K562 (cell line): ENCODE measurements at regions not wholly inside any gene's neighbourhood (a gene's known extent, or its start where the extent isn't known, plus 50 kb on each side); places are given as distances from the start of the nearest gene placed in this dataset.

Experiments
- ATAC-seq: fragments of 200-7000 bp; cut with Tn5 transposase; 3 replicates; pipeline ENCODE4 v1.9.1; 2020; ENCODE audit warnings: moderate library complexity
- BruUV-seq: library from RNA; stranded (reverse); fragments of 400-500 nt; replicated peaks from 2 replicates; lab custom pipeline; 2021; lab: Mats Ljungman, UMichigan
- CTCF ChIA-PET: fragments of 300-600 bp; formaldehyde crosslinking; extraction: SDS; loops from one replicate; lab custom pipeline; 2021; ENCODE audit warnings: low intra/inter-chr PET ratio; lab: Yijun Ruan, JAX
- POLR2A ChIA-PET: fragments of 300-600, 350-650 bp; sonication (Branson Sonifier 250); formaldehyde crosslinking; extraction: SDS; loops from one replicate; lab custom pipeline; 2021; ENCODE audit warnings: antibody characterized with exemption, inconsistent platforms; lab: Yijun Ruan, JAX
- DNase-seq, 4 experiments: peaks; one replicate each; pipeline versions ENCODE4 v3.0.0 to v3.0.0-alpha.2; 2011 to 2018; ENCODE audit warnings: low spot score in 3 of 4, mixed read lengths in 3 of 4; ENCODE audit errors: extremely low read depth in 1 of 4
- FAIRE-seq: peaks from 2 replicates; lab custom pipeline; 2011; peaks lifted over from hg19 to GRCh38; lab: Jason Lieb, UNC
- H2AFZ ChIP-seq: 2 replicates; pipeline ENCODE4 v1.6.0; 2011; ENCODE audit warnings: low read depth, low read length, control low read depth, inconsistent platforms
- H3K27ac ChIP-seq: fragments of 200-600 bp; 3 replicates; pipeline ENCODE4 v1.8.0; 2011; ENCODE audit warnings: low read depth, mild to moderate bottlenecking, control low read depth, inconsistent platforms, low read length, moderate library complexity, mixed read lengths; ENCODE audit errors: extremely low read depth
- H3K27me3 ChIP-seq, 2 experiments: fragments of 300-600 bp in 1 of 2; 2 replicates in 1 of 2; 3 replicates in 1 of 2; pipeline versions ENCODE4 v1.6.0 to v1.8.0; 2011; ENCODE audit warnings: inconsistent platforms in 2 of 2, low read length in 2 of 2, mild to moderate bottlenecking in 1 of 2, mixed read lengths in 1 of 2, moderate library complexity in 1 of 2; ENCODE audit not compliant: control insufficient read depth in 2 of 2, insufficient read depth in 2 of 2
- H3K36me3 ChIP-seq: fragments of 300-600 bp; 3 replicates; pipeline ENCODE4 v1.8.0; 2011; ENCODE audit warnings: mild to moderate bottlenecking, low read length, inconsistent platforms; ENCODE audit not compliant: control insufficient read depth, insufficient read depth
- H3K4me1 ChIP-seq, 2 experiments: fragments of 200-600 bp in 1 of 2; replicated peaks in 1 of 2; 2 replicates in 1 of 2; 3 replicates in 1 of 2; pipeline versions ENCODE4 v1.5.1 to v1.8.0; 2011; ENCODE audit warnings: inconsistent platforms in 2 of 2, low read length in 2 of 2, mild to moderate bottlenecking in 1 of 2, mixed read lengths in 1 of 2, moderate library complexity in 1 of 2; ENCODE audit not compliant: control insufficient read depth in 2 of 2, insufficient read depth in 2 of 2
- H3K4me2 ChIP-seq: 2 replicates; pipeline ENCODE4 v1.6.1; 2011; ENCODE audit warnings: low read length, control low read depth, inconsistent platforms, mixed read lengths; ENCODE audit not compliant: insufficient read depth
- H3K4me3 ChIP-seq: fragments of 200-600 bp; sonication (generic), shearing (Covaris generic); 2 replicates; pipeline ENCODE4 v1.5.1; 2016; ENCODE audit warnings: control low read depth, inconsistent platforms
- H3K79me2 ChIP-seq: fragments of 200-600 bp; 3 replicates; pipeline ENCODE4 v1.8.0; 2011; ENCODE audit warnings: low read length, inconsistent platforms; ENCODE audit not compliant: control insufficient read depth, insufficient read depth
- H3K9ac ChIP-seq, 2 experiments: 2 replicates each; pipeline versions ENCODE4 v1.6.0 to v1.6.1; 2011; ENCODE audit warnings: low read depth in 2 of 2, low read length in 2 of 2, control low read depth in 1 of 2, inconsistent platforms in 1 of 2, mild to moderate bottlenecking in 1 of 2, mixed read lengths in 1 of 2; ENCODE audit not compliant: insufficient read depth in 1 of 2
- H3K9me1 ChIP-seq: one replicate; pipeline ENCODE4 v1.6.0; 2011; ENCODE audit warnings: inconsistent platforms, mild to moderate bottlenecking, low read length, moderate library complexity; ENCODE audit not compliant: control insufficient read depth, insufficient read depth
- H3K9me3 ChIP-seq: replicated peaks from 2 replicates; pipeline ENCODE4 v1.5.1; 2011; ENCODE audit warnings: low read depth, low read length, inconsistent platforms; ENCODE audit not compliant: control insufficient read depth, insufficient read depth
- H4K20me1 ChIP-seq: replicated peaks from 2 replicates; pipeline ENCODE4 v1.6.1; 2011; ENCODE audit warnings: low read length, inconsistent platforms, mixed read lengths; ENCODE audit not compliant: control insufficient read depth, insufficient read depth
- CHD1 ChIP-seq: fragments of 200-600 bp; sonication (generic); IDR thresholded peaks from one replicate; pipeline ENCODE4 v1.6.1; 2012; ENCODE audit warnings: mild to moderate bottlenecking, moderate library complexity, low read length, inconsistent platforms
- ETV1 ChIP-seq: fragments of 450-650 bp; conservative IDR thresholded peaks from 2 replicates; pipeline ENCODE4 v1.6.1; 2016; ENCODE audit warnings: missing genetic modification characterization, control low read depth, low read depth, missing compliant biosample characterization
- HIVEP1 ChIP-seq: fragments of 250-450 bp; sonication (Bioruptor Pico); IDR thresholded peaks from 2 replicates; pipeline ENCODE4 v1.4.0; 2020; ENCODE audit warnings: mild to moderate bottlenecking
- JUNB ChIP-seq: fragments of 450-650 bp; formaldehyde crosslinking; conservative IDR thresholded peaks from 2 replicates; pipeline ENCODE4 v1.4.0; 2020; ENCODE audit warnings: mild to moderate bottlenecking
- JUND ChIP-seq, 2 experiments: IDR thresholded peaks; 2 replicates in 1 of 2; 3 replicates in 1 of 2; pipeline ENCODE4 v1.6.1; 2011; ENCODE audit warnings: borderline replicate concordance in 2 of 2, low read depth in 2 of 2, low read length in 2 of 2, improper control_type of control experiment in 1 of 2, missing biosample characterization in 1 of 2, missing genetic modification characterization in 1 of 2, missing genetic modification reagents in 1 of 2
- MEF2A ChIP-seq: IDR thresholded peaks from 2 replicates; pipeline ENCODE4 v1.6.1; 2011; ENCODE audit warnings: low read depth, mild to moderate bottlenecking, low read length, moderate library complexity; ENCODE audit not compliant: control insufficient read depth
- PCBP2 ChIP-seq: fragments of 200-400 bp; formaldehyde crosslinking; IDR thresholded peaks from 2 replicates; pipeline ENCODE4 v1.6.1; 2018; ENCODE audit warnings: low read length, low read depth, mild to moderate bottlenecking, moderate library complexity; ENCODE audit not compliant: poor library complexity, severe bottlenecking
- SNRNP70 ChIP-seq: fragments of 200-400 bp; formaldehyde crosslinking; optimal IDR thresholded peaks from 2 replicates; pipeline ENCODE3; 2017; ENCODE audit warnings: low read depth, low read length
- TBP ChIP-seq: optimal IDR thresholded peaks from 2 replicates; pipeline ENCODE3; 2011; ENCODE audit warnings: low read depth, low read length, improper control_type of control experiment
- ZNF197 ChIP-seq: fragments of 200-800 bp; sonication (Bioruptor generic); IDR thresholded peaks from 2 replicates; pipeline ENCODE4 v1.6.1; 2016; ENCODE audit warnings: low read depth, missing genetic modification characterization, missing compliant biosample characterization
- ZNF586 ChIP-seq: fragments of 450-650 bp; formaldehyde crosslinking; conservative IDR thresholded peaks from 2 replicates; pipeline ENCODE4 v1.4.0; 2020; ENCODE audit warnings: mild to moderate bottlenecking, moderate library complexity
- WGBS: fragments of 100-300 bp; shearing (Covaris generic); methylation state at CpG from one replicate; pipeline ENCODE4 v1.1.6; 2016; ENCODE audit warnings: low coverage, mixed read lengths; ENCODE audit not compliant: insufficient coverage; ENCODE audit errors: missing lambda C conversion rate; 5-methylcytosine and 5-hydroxymethylcytosine counted together
- in situ Hi-C: fragments of 300-500 bp; cut with MboI; formaldehyde crosslinking; loops from 4 replicates; pipeline ENCODE4 v1.15.0; 2018; ENCODE audit warnings: inconsistent platforms, mixed read lengths
- intact Hi-C: fragments of 100-400 bp; cut with micrococcal nuclease; formaldehyde crosslinking; loops from 2 replicates; pipeline ENCODE4 v1.14.2; 2022
- TF ChIP-seq, protein P1 (sequence below): sonication (generic); formaldehyde crosslinking; IDR thresholded peaks from 2 replicates; pipeline ENCODE4 v1.8.1; 2022; ENCODE audit warnings: missing genetic modification reagents

DNA sequence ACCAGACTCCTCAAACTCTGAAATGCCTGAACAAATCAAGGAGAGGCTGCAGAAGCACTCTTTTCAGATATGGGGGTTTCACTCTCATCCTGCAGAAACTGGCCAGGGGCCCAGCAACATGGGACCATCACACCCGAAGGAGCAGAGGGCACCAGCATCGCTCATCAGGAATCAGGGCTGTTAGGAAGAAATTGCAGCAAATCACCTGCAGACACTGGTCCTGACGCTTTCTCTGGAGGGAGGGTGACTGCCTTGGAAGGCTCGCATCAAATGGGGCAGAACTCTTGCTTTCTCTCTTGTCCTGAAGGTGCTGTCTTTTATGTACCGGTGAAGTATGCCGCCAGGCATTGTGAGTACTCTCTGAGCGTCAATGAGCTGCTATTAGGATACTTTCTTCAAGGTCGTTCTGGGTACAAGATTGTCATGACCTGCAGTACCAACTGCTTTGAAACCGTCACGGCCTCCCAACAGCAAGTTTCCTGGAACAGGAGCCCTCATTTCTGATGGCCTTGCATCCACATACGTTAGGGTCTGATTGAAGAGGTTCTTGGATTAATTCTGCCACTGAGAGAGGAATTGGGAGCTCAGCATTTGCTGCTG lies 155.7 kb upstream of the SOX1 start:
- WGBS, result 1% methylated on average over 9 of the region's 11 CpGs
- ChIA-PET POLR2A (interaction anchor here (0.7 kb wide), 1 partner anchor 1492 kb away, joined by 3 read pairs; no protein-coding TSS in a partner anchor), CTCF (no interaction called here)
- H3K4me3 ChIP-seq, result no peak overlapping the region
- H2AFZ ChIP-seq, result no peak overlapping the region
- no peak overlapping the region for H3K4me2 ChIP-seq
- intact Hi-C loops, result no loop called here
- H3K27me3 ChIP-seq, result peaks cover 0 to 24% of the 10 kb centered on the region in 2 experiments; a peak in 2 of 5 replicates
- H3K36me3 ChIP-seq, result no peaks in the 10 kb centered on the region
- in situ Hi-C loops, result no loop called here
- H3K9ac ChIP-seq, result no peak overlapping the region
- H3K79me2 ChIP-seq, result no peaks in the 10 kb centered on the region
- no peaks in the 10 kb centered on the region for H3K9me3 ChIP-seq
- TF ChIP-seq, protein P1, sequence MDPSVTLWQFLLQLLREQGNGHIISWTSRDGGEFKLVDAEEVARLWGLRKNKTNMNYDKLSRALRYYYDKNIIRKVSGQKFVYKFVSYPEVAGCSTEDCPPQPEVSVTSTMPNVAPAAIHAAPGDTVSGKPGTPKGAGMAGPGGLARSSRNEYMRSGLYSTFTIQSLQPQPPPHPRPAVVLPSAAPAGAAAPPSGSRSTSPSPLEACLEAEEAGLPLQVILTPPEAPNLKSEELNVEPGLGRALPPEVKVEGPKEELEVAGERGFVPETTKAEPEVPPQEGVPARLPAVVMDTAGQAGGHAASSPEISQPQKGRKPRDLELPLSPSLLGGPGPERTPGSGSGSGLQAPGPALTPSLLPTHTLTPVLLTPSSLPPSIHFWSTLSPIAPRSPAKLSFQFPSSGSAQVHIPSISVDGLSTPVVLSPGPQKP (CRISPR knock-in tag), result no peak
- no peak for TF ChIP-seq MEF2A
- TF ChIP-seq ETV1 (tag), result no peak
- TF ChIP-seq ZNF197 (CRISPR knock-in tag), result no peak
- no peak for TF ChIP-seq JUNB (CRISPR knock-in tag)
- no peak for TF ChIP-seq HIVEP1 (CRISPR knock-in tag)
- TF ChIP-seq ZNF586 (CRISPR knock-in tag), result no peak
- no peak for TF ChIP-seq TBP
- TF ChIP-seq SNRNP70, result no peak
- no peak for TF ChIP-seq JUND (IDR thresholded peaks at IDR 0.05; ENCODE audit: borderline replicate concordance, low read depth, low read length)
- TF ChIP-seq JUND (tag; IDR thresholded peaks at IDR 0.05; ENCODE audit: borderline replicate concordance, low read depth, low read length), result no peak
- no peak for TF ChIP-seq PCBP2
- no peak for TF ChIP-seq CHD1
- no TSS peak for BruUV-seq
- DNase-seq (no peak), FAIRE-seq (no peak), ATAC-seq (no peak)
- no peaks in the 10 kb centered on the region for H3K4me1 ChIP-seq
- no peaks in the 10 kb centered on the region for H4K20me1 ChIP-seq
- H3K9me1 ChIP-seq, result no peaks in the 10 kb centered on the region
- no peak overlapping the region for H3K27ac ChIP-seq
